ENCODE measurements at regions not wholly inside any gene's neighbourhood (a gene's known extent, or its start where the extent isn't known, plus 50 kb on each side); places are given as distances from the start of the nearest gene placed in this dataset.

- no peak for TF ChIP-seq CTCF (IDR thresholded peaks at IDR 0.05)
- no peak for TF ChIP-seq POLR2AphosphoS5 (IDR thresholded peaks at IDR 0.05)
- TF ChIP-seq POLR2A (IDR thresholded peaks at IDR 0.05): no peak
These were observed 1105.3 kb upstream of the LCORL start for GRCh38 chr4:19126903-19127302.
